Endodermal cell (in vitro differentiated cells): ENCODE measurements at regions not wholly inside any gene's neighbourhood (a gene's known extent, or its start where the extent isn't known, plus 50 kb on each side); places are given as distances from the start of the nearest gene placed in this dataset.

Experiments used
- DNase-seq: peaks from one replicate; pipeline ENCODE4 v3.0.0-alpha.2; 2017
- H3K27ac ChIP-seq: 2 replicates; pipeline ENCODE4 v1.5.1; 2013; ENCODE audit warnings: mild to moderate bottlenecking, low read depth, low read length, moderate library complexity
- H3K27me3 ChIP-seq: 2 replicates; pipeline ENCODE4 v1.6.1; 2013; ENCODE audit warnings: mild to moderate bottlenecking, low read length, moderate library complexity; ENCODE audit not compliant: insufficient read depth, control insufficient read depth, poor library complexity, severe bottlenecking
- H3K36me3 ChIP-seq: 2 replicates; pipeline ENCODE4 v1.7.0; 2013; ENCODE audit warnings: mild to moderate bottlenecking, low read length, moderate library complexity; ENCODE audit not compliant: control insufficient read depth, insufficient read depth
- H3K4me1 ChIP-seq: one replicate; pipeline ENCODE4 v1.7.0; 2013; ENCODE audit warnings: low read length; ENCODE audit not compliant: control insufficient read depth, insufficient read depth
- H3K4me3 ChIP-seq: 2 replicates; pipeline ENCODE4 v1.5.1; 2013; ENCODE audit warnings: mild to moderate bottlenecking, low read length, moderate library complexity
- H3K9ac ChIP-seq: 2 replicates; pipeline ENCODE4 v1.6.1; 2013; ENCODE audit warnings: mild to moderate bottlenecking, low read length, moderate library complexity; ENCODE audit not compliant: poor library complexity, severe bottlenecking; ENCODE audit errors: extremely low read depth
- H3K9me3 ChIP-seq: 2 replicates; pipeline ENCODE4 v1.6.1; 2013; ENCODE audit warnings: mild to moderate bottlenecking, low read length, moderate library complexity; ENCODE audit not compliant: control insufficient read depth
- H3K27ac Mint-ChIP-seq: 2 replicates; pipeline ENCODE4 v1.8.0; 2020; ENCODE audit warnings: mixed read lengths
- H3K27me3 Mint-ChIP-seq: 2 replicates; pipeline ENCODE4 v1.8.0; 2021; ENCODE audit warnings: mild to moderate bottlenecking, mixed read lengths; ENCODE audit not compliant: insufficient read depth
- H3K36me3 Mint-ChIP-seq: 2 replicates; pipeline ENCODE4 v1.8.0; 2020; ENCODE audit warnings: low read depth, mixed read lengths
- H3K4me1 Mint-ChIP-seq: 2 replicates; pipeline ENCODE4 v1.8.0; 2020; ENCODE audit warnings: mixed read lengths
- H3K4me3 Mint-ChIP-seq: 2 replicates; pipeline ENCODE4 v1.8.0; 2020; ENCODE audit warnings: mild to moderate bottlenecking, moderate library complexity, mixed read lengths
- H3K9me3 Mint-ChIP-seq: 2 replicates; pipeline ENCODE4 v1.8.0; 2020; ENCODE audit warnings: mild to moderate bottlenecking, mixed read lengths
- CTCF ChIP-seq: fragments of 200-600 bp; sonication (generic); conservative IDR thresholded peaks from 2 replicates; pipeline ENCODE4 v1.5.0; 2021; ENCODE audit warnings: antibody characterized with exemption, mild to moderate bottlenecking
- WGBS, 2 experiments: methylation state at CpG; one replicate each; pipeline versions ENCODE4 v1.1.5 to v1.1.7; 2013; ENCODE audit warnings: missing lambda C conversion rate in 2 of 2, mixed read lengths in 1 of 2; ENCODE audit not compliant: insufficient coverage in 1 of 2, insufficient read length in 1 of 2; 5-methylcytosine and 5-hydroxymethylcytosine counted together

- WGBS, 2 experiments, result 96 to 100% methylated on average over 2 to 4 of the region's 4 CpGs
- H3K27me3 ChIP-seq, result no peaks in the 10 kb centered on the region
- Mint-ChIP-seq H3K36me3 (no peaks in the 10 kb centered on the region), H3K4me3 (no peak overlapping the region), H3K9me3 (no peaks in the 10 kb centered on the region), H3K27me3 (peaks cover 6% of the 10 kb centered on the region), H3K27ac (no peak overlapping the region), H3K4me1 (no peaks in the 10 kb centered on the region)
- no peak for DNase-seq
- no peak overlapping the region for H3K4me3 ChIP-seq
- H3K9me3 ChIP-seq, result no peaks in the 10 kb centered on the region
- TF ChIP-seq CTCF, result no peak
- H3K27ac ChIP-seq, result no peak overlapping the region
- peaks cover under 1% of the 10 kb centered on the region for H3K4me1 ChIP-seq
- no peak overlapping the region for H3K9ac ChIP-seq
- no peaks in the 10 kb centered on the region for H3K36me3 ChIP-seq
Observed at GRCh38 chr12:42763682-42764081, 174.1 kb upstream of the PRICKLE1 start.

- no peak for TF ChIP-seq CTCF
- no peaks in the 10 kb centered on the region for H3K36me3 ChIP-seq
- H3K4me1 Mint-ChIP-seq, result peaks cover 8% of the 10 kb centered on the region
- no peaks in the 10 kb centered on the region for H3K27me3 ChIP-seq
- H3K9me3 ChIP-seq, result no peaks in the 10 kb centered on the region
- WGBS, 2 experiments, result 88 to 92% methylated on average over 1 of the region's 1 CpG
- H3K27ac Mint-ChIP-seq, result no peak overlapping the region
- H3K36me3 Mint-ChIP-seq, result no peaks in the 10 kb centered on the region
- no peaks in the 10 kb centered on the region for H3K4me1 ChIP-seq
- H3K4me3 ChIP-seq, result no peak overlapping the region
- DNase-seq, result no peak
- H3K9me3 Mint-ChIP-seq, result no peaks in the 10 kb centered on the region
- no peak overlapping the region for H3K4me3 Mint-ChIP-seq
- no peak overlapping the region for H3K27ac ChIP-seq
- peaks cover 9% of the 10 kb centered on the region for H3K27me3 Mint-ChIP-seq
- no peak overlapping the region for H3K9ac ChIP-seq
Observed at GRCh38 chr12:42762395-42762925, 172.9 kb upstream of the PRICKLE1 start.

- 93 to 99% methylated on average over 2 to 4 of the region's 4 CpGs for WGBS, 2 experiments
- Histone ChIP-seq H3K4me3 (no peak overlapping the region), H3K36me3 (no peaks in the 10 kb centered on the region), H3K9me3 (no peaks in the 10 kb centered on the region), H3K9ac (no peak overlapping the region), H3K27me3 (no peaks in the 10 kb centered on the region), H3K27ac (no peak overlapping the region), H3K4me1 (peaks cover 2% of the 10 kb centered on the region)
- peaks cover 9% of the 10 kb centered on the region for H3K27me3 Mint-ChIP-seq
- no peak for TF ChIP-seq CTCF
- DNase-seq, result no peak
- H3K4me1 Mint-ChIP-seq, result peaks cover 14% of the 10 kb centered on the region
- no peaks in the 10 kb centered on the region for H3K9me3 Mint-ChIP-seq
- H3K36me3 Mint-ChIP-seq, result no peaks in the 10 kb centered on the region
- no peak overlapping the region for H3K4me3 Mint-ChIP-seq
- H3K27ac Mint-ChIP-seq, result no peak overlapping the region
Observed at GRCh38 chr12:42761601-42762350, 172.2 kb upstream of the PRICKLE1 start.
